WTC11 (cell line): ENCODE measurements at regions not wholly inside any gene's neighbourhood (a gene's known extent, or its start where the extent isn't known, plus 50 kb on each side); places are given as distances from the start of the nearest gene placed in this dataset.
"Not testable (repeated sequence)": the region's sequence is repeated elsewhere in the genome, so short reads cannot be mapped to it uniquely, and the experiment has no call there.

ENCODE experiments used
- ATAC-seq: fragments of 200-7000 bp; cut with Tn5 transposase; 2 replicates; pipeline ENCODE4 v1.10.0; 2021; ENCODE audit warnings: mild to moderate bottlenecking, moderate library complexity
- CTCF ChIA-PET: fragments of 300-600 bp; sonication (Branson Sonifier 250); formaldehyde crosslinking; loops from one replicate; lab custom pipeline; 2021; ENCODE audit warnings: antibody characterized with exemption; lab: Charles Lee
- POLR2A ChIA-PET: fragments of 350-600 bp; sonication (Branson Sonifier 250); formaldehyde crosslinking; loops from one replicate; lab custom pipeline; 2021; ENCODE audit warnings: antibody characterized with exemption; lab: Charles Lee
- DNase-seq: peaks from one replicate; pipeline ENCODE4 v3.0.0; 2021; ENCODE audit warnings: low spot score
- H3K27ac Mint-ChIP-seq: 2 replicates; pipeline ENCODE4 v1.8.0; 2021; ENCODE audit warnings: mixed read lengths
- H3K27me3 Mint-ChIP-seq: 2 replicates; pipeline ENCODE4 v1.8.0; 2021; ENCODE audit warnings: low read depth, mild to moderate bottlenecking, moderate library complexity, mixed read lengths
- H3K36me3 Mint-ChIP-seq: 2 replicates; pipeline ENCODE4 v1.8.0; 2021; ENCODE audit warnings: mixed read lengths
- H3K4me1 Mint-ChIP-seq: 2 replicates; pipeline ENCODE4 v1.8.0; 2022; ENCODE audit warnings: mixed read lengths
- H3K4me3 Mint-ChIP-seq: 2 replicates; pipeline ENCODE4 v1.8.0; 2021; ENCODE audit warnings: mild to moderate bottlenecking, moderate library complexity, mixed read lengths
- H3K9me3 Mint-ChIP-seq: 2 replicates; pipeline ENCODE4 v1.8.0; 2021; ENCODE audit warnings: mixed read lengths

GRCh38 chr5:176040105-176040801, 72.1 kb upstream of the THOC3 start:
- H3K9me3 Mint-ChIP-seq, H3K4me3 Mint-ChIP-seq, H3K4me1 Mint-ChIP-seq, H3K27ac Mint-ChIP-seq, H3K36me3 Mint-ChIP-seq, POLR2A ChIA-PET, ATAC-seq, CTCF ChIA-PET, DNase-seq, H3K27me3 Mint-ChIP-seq: not testable (repeated sequence)

- H3K27ac Mint-ChIP-seq, H3K4me3 Mint-ChIP-seq, H3K27me3 Mint-ChIP-seq, H3K9me3 Mint-ChIP-seq, CTCF ChIA-PET, ATAC-seq, DNase-seq, H3K36me3 Mint-ChIP-seq, H3K4me1 Mint-ChIP-seq, POLR2A ChIA-PET: not testable (repeated sequence)
Measured at GRCh38 chr5:176041248-176041994, 73.3 kb upstream of the THOC3 start.

GRCh38 chr5:176042020-176042658, 74.0 kb upstream of the THOC3 start:
- H3K4me3 Mint-ChIP-seq, H3K27me3 Mint-ChIP-seq, POLR2A ChIA-PET, H3K36me3 Mint-ChIP-seq, H3K9me3 Mint-ChIP-seq, CTCF ChIA-PET, H3K4me1 Mint-ChIP-seq, DNase-seq, ATAC-seq, H3K27ac Mint-ChIP-seq: not testable (repeated sequence)

- CTCF ChIA-PET, H3K9me3 Mint-ChIP-seq, H3K4me1 Mint-ChIP-seq, H3K36me3 Mint-ChIP-seq, DNase-seq, ATAC-seq, H3K4me3 Mint-ChIP-seq, H3K27me3 Mint-ChIP-seq, POLR2A ChIA-PET, H3K27ac Mint-ChIP-seq: not testable (repeated sequence)
Measured at GRCh38 chr5:176043252-176043829, 75.2 kb upstream of the THOC3 start.

GRCh38 chr5:176043986-176044385, 75.9 kb upstream of the THOC3 start:
- H3K9me3 Mint-ChIP-seq, ATAC-seq, DNase-seq, POLR2A ChIA-PET, H3K27me3 Mint-ChIP-seq, H3K36me3 Mint-ChIP-seq, H3K4me3 Mint-ChIP-seq, H3K4me1 Mint-ChIP-seq, H3K27ac Mint-ChIP-seq, CTCF ChIA-PET: not testable (repeated sequence)

- H3K27ac Mint-ChIP-seq, H3K27me3 Mint-ChIP-seq, POLR2A ChIA-PET, H3K4me1 Mint-ChIP-seq, DNase-seq, ATAC-seq, H3K9me3 Mint-ChIP-seq, H3K4me3 Mint-ChIP-seq, CTCF ChIA-PET, H3K36me3 Mint-ChIP-seq: not testable (repeated sequence)
Measured at GRCh38 chr5:176044431-176044830, 76.3 kb upstream of the THOC3 start.

- not testable (repeated sequence) for H3K9me3 Mint-ChIP-seq
Measured at GRCh38 chr5:176045442-176045841, 77.3 kb upstream of the THOC3 start.

GRCh38 chr5:176048671-176049070, 80.6 kb upstream of the THOC3 start:
- H3K27ac Mint-ChIP-seq, H3K36me3 Mint-ChIP-seq, DNase-seq, H3K27me3 Mint-ChIP-seq, H3K9me3 Mint-ChIP-seq, H3K4me1 Mint-ChIP-seq, H3K4me3 Mint-ChIP-seq, ATAC-seq, CTCF ChIA-PET: not testable (repeated sequence)
- POLR2A ChIA-PET, result interaction anchor here (0.6 kb wide), 1 partner anchor 924 kb away, joined by 3 read pairs; no protein-coding TSS in a partner anchor

More at GRCh38 chr5:176045442-176045841, 77.3 kb upstream of the THOC3 start:
- H3K4me1 Mint-ChIP-seq, H3K27ac Mint-ChIP-seq, H3K4me3 Mint-ChIP-seq, H3K27me3 Mint-ChIP-seq, H3K36me3 Mint-ChIP-seq, CTCF ChIA-PET, POLR2A ChIA-PET: not testable (repeated sequence)
- ATAC-seq (peak; percentile 87), DNase-seq (peak; percentile 49)

- H3K9me3 Mint-ChIP-seq, H3K4me3 Mint-ChIP-seq, H3K27ac Mint-ChIP-seq, H3K4me1 Mint-ChIP-seq, POLR2A ChIA-PET, H3K27me3 Mint-ChIP-seq, H3K36me3 Mint-ChIP-seq, CTCF ChIA-PET: not testable (repeated sequence)
- ATAC-seq, result peak; percentile 85
- peak; percentile 25 for DNase-seq
Measured at GRCh38 chr5:176060472-176061268, 92.6 kb upstream of the THOC3 start.

- H3K4me1 Mint-ChIP-seq, H3K36me3 Mint-ChIP-seq, DNase-seq, H3K27ac Mint-ChIP-seq, H3K4me3 Mint-ChIP-seq, CTCF ChIA-PET, ATAC-seq, H3K27me3 Mint-ChIP-seq, POLR2A ChIA-PET, H3K9me3 Mint-ChIP-seq: not testable (repeated sequence)
Measured at GRCh38 chr5:176061269-176061622, 93.1 kb upstream of the THOC3 start.

- H3K4me1 Mint-ChIP-seq, ATAC-seq, H3K27me3 Mint-ChIP-seq, POLR2A ChIA-PET, H3K4me3 Mint-ChIP-seq, CTCF ChIA-PET, H3K9me3 Mint-ChIP-seq, H3K27ac Mint-ChIP-seq, H3K36me3 Mint-ChIP-seq, DNase-seq: not testable (repeated sequence)
Measured at GRCh38 chr5:176061660-176062059, 93.5 kb upstream of the THOC3 start.
